ENCODE measurements at regions not wholly inside any gene's neighbourhood (a gene's known extent, or its start where the extent isn't known, plus 50 kb on each side); places are given as distances from the start of the nearest gene placed in this dataset.

DNA sequence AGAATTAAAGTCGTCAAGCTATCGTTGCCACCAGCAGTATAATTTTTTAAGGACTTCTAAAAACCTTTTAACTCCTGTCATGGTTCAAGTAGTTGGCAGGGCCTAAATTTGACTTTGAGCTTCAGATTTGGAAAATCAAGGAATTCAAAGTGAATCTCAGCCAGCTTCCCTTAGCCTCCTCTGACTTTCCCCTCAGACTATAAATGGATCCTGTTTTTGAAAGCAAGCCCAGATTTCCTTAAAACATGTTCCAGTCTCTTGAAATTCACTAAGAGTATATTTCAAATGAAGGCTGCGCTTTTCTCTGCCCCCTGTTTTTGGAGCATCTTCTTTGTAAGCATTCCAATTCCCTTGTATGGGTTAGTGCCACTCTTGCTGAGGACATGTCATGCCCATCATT, 101.8 kb upstream of the CDH8 start:
- H3K9me3 ChIP-seq (ENCODE audit: low read depth, low read length), result no peaks in the 10 kb centered on the region
- no peaks in the 10 kb centered on the region for H3K36me3 ChIP-seq (ENCODE audit: insufficient read depth, low read length)
- H3K9ac ChIP-seq (ENCODE audit: insufficient read length), result no peak overlapping the region
- H3K27ac ChIP-seq, result no peak overlapping the region
- no peak for DNase-seq (ENCODE audit: low read depth, low spot score)
- no peak overlapping the region for H3K4me3 ChIP-seq
- TF ChIP-seq POLR2AphosphoS5 (IDR thresholded peaks at IDR 0.05; ENCODE audit: borderline replicate concordance, low read depth, low read length), result no peak
- TF ChIP-seq FOXP2 (optimal IDR thresholded peaks at IDR 0.05; ENCODE audit: control extremely low read depth, extremely low read length, insufficient read depth), result no peak
- TF ChIP-seq EZH2 (IDR thresholded peaks at IDR 0.05), result no peak

DNA sequence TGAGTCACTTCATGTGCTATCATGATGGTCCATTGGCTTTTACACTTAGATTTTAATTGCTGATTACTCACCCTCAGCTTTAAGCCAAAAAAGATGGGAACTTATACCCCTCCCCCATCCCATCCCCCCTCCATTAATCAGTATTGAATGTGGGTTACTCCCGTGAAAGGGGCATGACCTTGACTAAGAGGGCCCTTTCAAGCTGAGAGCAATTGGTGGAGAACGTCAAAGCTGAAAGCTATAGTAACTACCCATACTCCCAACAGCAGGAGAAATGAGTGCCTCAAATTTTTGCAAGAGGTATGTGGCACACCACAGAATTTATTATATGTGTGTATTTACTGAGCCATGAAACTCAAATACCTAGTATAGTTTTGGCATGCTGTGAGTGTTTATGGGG, 99.7 kb upstream of the CDH8 start:
- Histone ChIP-seq H3K27ac (no peak overlapping the region), H3K4me3 (no peak overlapping the region), H3K36me3 (ENCODE audit: insufficient read depth, low read length) (no peaks in the 10 kb centered on the region), H3K9ac (ENCODE audit: insufficient read length) (no peak overlapping the region), H3K9me3 (ENCODE audit: low read depth, low read length) (no peaks in the 10 kb centered on the region)
- DNase-seq (ENCODE audit: low read depth, low spot score), result no peak
- TF ChIP-seq FOXP2 (optimal IDR thresholded peaks at IDR 0.05; ENCODE audit: control extremely low read depth, extremely low read length, insufficient read depth) (no peak), POLR2AphosphoS5 (IDR thresholded peaks at IDR 0.05; ENCODE audit: borderline replicate concordance, low read depth, low read length) (no peak), EZH2 (IDR thresholded peaks at IDR 0.05) (no peak)

DNA sequence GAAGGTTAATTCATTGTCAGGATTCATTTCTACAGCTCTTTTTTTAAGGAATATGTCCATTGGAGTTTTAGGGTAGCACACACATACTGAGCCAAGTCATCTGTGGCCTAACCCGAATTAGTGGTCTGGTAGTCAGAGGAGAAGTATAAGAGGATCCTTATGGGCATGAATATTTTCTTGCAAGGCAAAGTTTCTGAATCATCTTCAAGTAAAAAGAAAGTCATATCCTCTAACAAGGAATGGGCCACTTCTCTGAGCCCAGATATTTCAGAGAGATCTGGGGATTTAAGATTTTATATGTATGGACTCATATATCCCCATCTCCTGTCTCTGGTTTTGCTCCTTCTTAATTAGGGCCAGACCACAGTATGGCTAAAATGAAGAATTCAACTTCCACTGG, 99.2 kb upstream of the CDH8 start:
- DNase-seq (ENCODE audit: low read depth, low spot score), result no peak
- TF ChIP-seq FOXP2 (optimal IDR thresholded peaks at IDR 0.05; ENCODE audit: control extremely low read depth, extremely low read length, insufficient read depth) (no peak), EZH2 (IDR thresholded peaks at IDR 0.05) (no peak), POLR2AphosphoS5 (IDR thresholded peaks at IDR 0.05; ENCODE audit: borderline replicate concordance, low read depth, low read length) (no peak)

DNA sequence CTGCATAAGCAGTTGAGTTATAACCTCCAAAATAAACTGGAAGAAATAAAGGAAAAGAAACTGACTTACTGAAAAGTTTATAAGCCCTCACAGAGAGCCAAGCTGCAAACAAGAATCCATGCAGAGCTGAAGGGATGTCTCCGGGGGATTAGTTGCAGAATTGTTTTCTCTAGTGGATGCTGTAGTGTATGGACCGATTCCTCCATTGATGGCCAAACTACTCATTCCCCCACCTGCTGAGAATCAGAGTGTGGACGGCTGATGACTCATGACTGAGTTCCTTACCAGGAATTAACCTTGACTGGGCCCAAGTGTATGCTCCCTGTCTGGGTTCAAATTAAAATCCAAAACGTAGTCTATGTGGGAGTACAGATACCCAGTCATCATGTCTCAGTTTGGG, 93.9 kb upstream of the CDH8 start:
- Histone ChIP-seq H3K9me3 (ENCODE audit: low read depth, low read length) (no peaks in the 10 kb centered on the region), H3K27ac (no peak overlapping the region), H3K36me3 (ENCODE audit: insufficient read depth, low read length) (no peaks in the 10 kb centered on the region), H3K9ac (ENCODE audit: insufficient read length) (no peak overlapping the region), H3K4me3 (no peak overlapping the region)
- TF ChIP-seq EZH2 (IDR thresholded peaks at IDR 0.05) (no peak), FOXP2 (optimal IDR thresholded peaks at IDR 0.05; ENCODE audit: control extremely low read depth, extremely low read length, insufficient read depth) (no peak), POLR2AphosphoS5 (IDR thresholded peaks at IDR 0.05; ENCODE audit: borderline replicate concordance, low read depth, low read length) (no peak)
- DNase-seq (ENCODE audit: low read depth, low spot score), result no peak

More for the DNA sequence above, 99.2 kb upstream of the CDH8 start:
- Histone ChIP-seq H3K9ac (ENCODE audit: insufficient read length) (no peak overlapping the region), H3K36me3 (ENCODE audit: insufficient read depth, low read length) (no peaks in the 10 kb centered on the region), H3K27ac (no peak overlapping the region), H3K9me3 (ENCODE audit: low read depth, low read length) (no peaks in the 10 kb centered on the region), H3K4me3 (no peak overlapping the region)

DNA sequence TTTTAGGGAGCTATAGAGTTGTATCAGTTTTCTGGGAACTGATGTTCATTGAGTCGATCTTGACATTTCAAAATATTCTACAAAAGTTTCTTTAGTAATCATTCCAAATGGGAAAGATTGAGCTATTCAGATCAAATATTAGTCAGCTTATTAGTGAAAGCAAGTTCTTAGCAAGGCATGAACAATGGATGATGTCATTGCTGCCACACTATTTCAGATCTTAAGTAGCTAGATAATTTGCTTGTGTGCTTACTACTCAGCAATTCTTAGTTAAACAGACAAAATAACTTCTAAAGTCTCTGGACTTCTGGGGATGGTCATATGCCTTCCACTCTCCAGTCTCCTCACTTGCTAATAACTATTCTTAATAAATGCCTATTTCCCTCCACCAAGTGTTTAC, 69.0 kb upstream of the CDH8 start:
- Histone ChIP-seq H3K36me3 (ENCODE audit: insufficient read depth, low read length) (no peaks in the 10 kb centered on the region), H3K27ac (no peak overlapping the region), H3K9me3 (ENCODE audit: low read depth, low read length) (no peaks in the 10 kb centered on the region), H3K9ac (ENCODE audit: insufficient read length) (no peak overlapping the region), H3K4me3 (no peak overlapping the region)
- no peak for DNase-seq (ENCODE audit: low read depth, low spot score)
- TF ChIP-seq EZH2 (IDR thresholded peaks at IDR 0.05) (no peak), FOXP2 (optimal IDR thresholded peaks at IDR 0.05; ENCODE audit: control extremely low read depth, extremely low read length, insufficient read depth) (no peak), POLR2AphosphoS5 (IDR thresholded peaks at IDR 0.05; ENCODE audit: borderline replicate concordance, low read depth, low read length) (no peak)

DNA sequence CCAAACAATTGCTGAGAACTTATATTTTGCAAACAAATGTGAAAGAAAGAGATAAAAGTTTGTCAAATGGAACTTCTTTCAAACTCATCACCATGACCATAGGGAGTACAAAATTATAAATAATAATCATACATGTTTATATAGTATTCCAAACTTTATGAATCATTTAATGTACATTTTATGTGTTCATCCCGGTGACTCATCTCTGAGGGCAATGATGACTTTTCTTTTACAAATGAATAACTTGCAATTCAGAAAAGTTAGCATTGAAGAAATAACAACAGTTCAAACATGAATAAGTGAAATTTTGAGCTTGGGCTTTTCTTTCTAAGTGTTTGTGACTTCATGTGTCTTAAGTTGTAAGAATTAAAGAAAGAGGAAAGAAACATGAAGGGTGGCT, 66.3 kb upstream of the CDH8 start:
- TF ChIP-seq POLR2AphosphoS5 (IDR thresholded peaks at IDR 0.05; ENCODE audit: borderline replicate concordance, low read depth, low read length) (no peak), FOXP2 (optimal IDR thresholded peaks at IDR 0.05; ENCODE audit: control extremely low read depth, extremely low read length, insufficient read depth) (no peak), EZH2 (IDR thresholded peaks at IDR 0.05) (no peak)
- no peak for DNase-seq (ENCODE audit: low read depth, low spot score)
- Histone ChIP-seq H3K27ac (no peak overlapping the region), H3K36me3 (ENCODE audit: insufficient read depth, low read length) (no peaks in the 10 kb centered on the region), H3K9ac (ENCODE audit: insufficient read length) (no peak overlapping the region), H3K4me3 (no peak overlapping the region), H3K9me3 (ENCODE audit: low read depth, low read length) (no peaks in the 10 kb centered on the region)

DNA sequence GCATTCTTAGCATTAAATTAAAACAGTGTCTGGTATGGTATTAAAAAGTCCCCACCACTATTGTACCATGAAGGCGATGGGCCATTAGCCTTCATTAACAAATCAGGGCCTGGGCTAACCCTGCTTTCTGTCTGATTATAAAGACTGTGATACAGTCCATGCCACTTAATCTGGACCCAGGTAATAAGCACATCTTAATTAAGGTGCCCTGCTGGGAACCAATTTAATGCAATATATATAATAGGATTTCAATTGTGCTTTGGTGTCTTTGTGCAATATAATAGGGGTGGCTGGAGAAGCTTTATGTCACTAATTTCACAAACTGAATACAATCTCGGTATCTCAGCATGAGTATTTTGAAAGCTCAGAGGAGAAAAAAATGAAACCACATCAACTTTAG, 64.4 kb upstream of the CDH8 start:
- no peak for DNase-seq (ENCODE audit: low read depth, low spot score)
- H3K4me3 ChIP-seq, result no peak overlapping the region
- H3K36me3 ChIP-seq (ENCODE audit: insufficient read depth, low read length), result no peaks in the 10 kb centered on the region
- H3K9ac ChIP-seq (ENCODE audit: insufficient read length), result no peak overlapping the region
- TF ChIP-seq EZH2 (IDR thresholded peaks at IDR 0.05), result no peak
- no peak for TF ChIP-seq FOXP2 (optimal IDR thresholded peaks at IDR 0.05; ENCODE audit: control extremely low read depth, extremely low read length, insufficient read depth)
- no peak for TF ChIP-seq POLR2AphosphoS5 (IDR thresholded peaks at IDR 0.05; ENCODE audit: borderline replicate concordance, low read depth, low read length)
- H3K27ac ChIP-seq, result no peak overlapping the region
- H3K9me3 ChIP-seq (ENCODE audit: low read depth, low read length), result no peaks in the 10 kb centered on the region

DNA sequence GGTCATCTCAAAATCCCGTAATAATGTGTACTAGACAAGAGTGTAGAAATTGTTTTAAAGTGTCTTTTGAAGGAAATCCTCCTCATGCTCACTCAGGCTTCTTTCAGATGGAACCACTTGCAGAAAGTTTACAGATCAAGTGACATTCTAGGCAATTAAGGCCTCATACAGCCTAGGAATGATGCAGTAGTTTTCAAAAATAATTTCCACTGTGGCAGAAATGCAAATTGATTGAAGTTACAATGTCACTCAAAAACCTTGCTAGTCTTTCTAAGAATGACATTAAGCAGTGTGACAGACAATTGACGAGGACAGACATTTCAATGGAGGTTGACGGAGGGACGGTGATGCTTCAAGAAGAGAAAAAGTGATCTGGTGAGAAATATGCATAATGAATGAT, 53.5 kb upstream of the CDH8 start:
- no peaks in the 10 kb centered on the region for H3K9me3 ChIP-seq (ENCODE audit: low read depth, low read length)
- H3K4me3 ChIP-seq, result no peak overlapping the region
- H3K9ac ChIP-seq (ENCODE audit: insufficient read length), result peak overlapping the region; percentile 41
- H3K27ac ChIP-seq, result peak overlapping the region; percentile 97
- H3K36me3 ChIP-seq (ENCODE audit: insufficient read depth, low read length), result no peaks in the 10 kb centered on the region
- no peak for DNase-seq (ENCODE audit: low read depth, low spot score)
- TF ChIP-seq EZH2 (IDR thresholded peaks at IDR 0.05), result no peak
- TF ChIP-seq FOXP2 (optimal IDR thresholded peaks at IDR 0.05; ENCODE audit: control extremely low read depth, extremely low read length, insufficient read depth), result no peak
- TF ChIP-seq POLR2AphosphoS5 (IDR thresholded peaks at IDR 0.05; ENCODE audit: borderline replicate concordance, low read depth, low read length), result no peak

DNA sequence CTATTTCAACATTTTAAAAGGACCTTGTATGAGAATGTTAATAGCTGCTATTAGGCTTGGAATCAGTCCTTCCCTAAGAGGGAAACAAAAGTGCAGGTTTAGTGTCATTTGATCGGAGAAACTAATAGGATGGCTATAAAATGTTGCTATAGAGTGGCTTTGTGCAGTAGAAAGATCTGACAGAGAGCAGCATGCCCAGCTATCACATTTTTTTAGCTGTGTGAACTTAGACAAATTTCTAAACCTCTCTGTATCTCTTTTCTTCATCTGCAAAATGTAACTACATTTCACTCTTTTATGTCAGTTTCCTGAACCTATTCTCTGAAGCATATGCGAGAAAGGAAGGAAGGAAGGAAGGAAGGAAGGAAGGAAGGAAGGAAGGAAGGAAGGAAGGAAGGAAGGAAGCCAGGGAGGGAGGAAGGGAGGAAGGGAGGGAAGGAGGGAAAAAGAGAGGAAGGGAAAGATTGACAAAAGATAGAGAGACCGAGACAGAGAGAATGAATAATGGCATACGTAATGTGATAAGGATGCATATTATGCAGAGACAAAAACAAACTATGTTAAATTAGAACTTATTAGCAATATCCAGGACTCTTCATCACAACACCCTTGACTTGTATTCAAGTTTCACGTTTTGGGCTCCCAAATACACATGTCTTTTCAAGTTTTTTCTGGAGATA, 52.6 kb upstream of the CDH8 start:
- no peak for TF ChIP-seq EZH2 (IDR thresholded peaks at IDR 0.05)
- no peak for TF ChIP-seq FOXP2 (optimal IDR thresholded peaks at IDR 0.05; ENCODE audit: control extremely low read depth, extremely low read length, insufficient read depth)
- peak; percentile 54; the same call in 1 of the 2 replicates for TF ChIP-seq POLR2AphosphoS5 (IDR thresholded peaks at IDR 0.05; ENCODE audit: borderline replicate concordance, low read depth, low read length)
- H3K4me3 ChIP-seq, result peak overlapping the region; percentile 43; the same call in 1 of the 2 replicates
- no peaks in the 10 kb centered on the region for H3K9me3 ChIP-seq (ENCODE audit: low read depth, low read length)
- DNase-seq (ENCODE audit: low read depth, low spot score), result peak; percentile 84
- H3K36me3 ChIP-seq (ENCODE audit: insufficient read depth, low read length), result no peaks in the 10 kb centered on the region
- H3K9ac ChIP-seq (ENCODE audit: insufficient read length), result peak overlapping the region; percentile 45
- peak overlapping the region; percentile 97 for H3K27ac ChIP-seq

Data from SK-N-MC (cell line).